Naive thymus-derived CD4-positive, alpha-beta T cell (primary cell): ENCODE measurements at regions not wholly inside any gene's neighbourhood (a gene's known extent, or its start where the extent isn't known, plus 50 kb on each side); places are given as distances from the start of the nearest gene placed in this dataset.

Experiments
- ATAC-seq: fragments of 150-1000 bp; cut with Tn5 transposase; 2 replicates; pipeline ENCODE4 v1.10.0; 2021; ENCODE audit warnings: mild to moderate bottlenecking, moderate library complexity
- CTCF ChIA-PET: fragments of 350-600 bp; sonication (Branson Sonifier 250); formaldehyde crosslinking; loops from one replicate; lab custom pipeline; 2021; ENCODE audit warnings: antibody characterized with exemption; lab: Charles Lee
- POLR2A ChIA-PET: fragments of 350-600 bp; sonication (Branson Sonifier 250); formaldehyde crosslinking; loops from one replicate; lab custom pipeline; 2021; ENCODE audit warnings: antibody characterized with exemption, inconsistent platforms; lab: Charles Lee
- DNase-seq, 9 donors: peaks; one replicate each; pipeline versions ENCODE4 v3.0.0 to v3.0.0-alpha.2; 2020 to 2022; ENCODE audit warnings: mixed read lengths in 1 of 9
- H3K27ac ChIP-seq: one replicate; pipeline ENCODE4 v1.7.0; 2013; ENCODE audit warnings: mild to moderate bottlenecking, low read depth, low read length, moderate library complexity
- H3K27me3 ChIP-seq, 2 donors: one replicate each; pipeline ENCODE4 v1.7.0; 2013; ENCODE audit warnings: low read length in 2 of 2, mild to moderate bottlenecking in 2 of 2, moderate library complexity in 2 of 2; ENCODE audit not compliant: control insufficient read depth in 2 of 2, insufficient read depth in 2 of 2
- H3K36me3 ChIP-seq, 3 experiments: 1 replicate in 2 of 3; 2 replicates in 1 of 3; pipeline ENCODE4 v1.7.0; 2013; ENCODE audit warnings: low read length in 3 of 3, mild to moderate bottlenecking in 3 of 3, moderate library complexity in 1 of 3; ENCODE audit not compliant: insufficient read depth in 3 of 3, control insufficient read depth in 2 of 3
- H3K4me1 ChIP-seq, 2 donors: one replicate each; pipeline ENCODE4 v1.7.0; 2013; ENCODE audit warnings: low read length in 2 of 2, mild to moderate bottlenecking in 2 of 2, moderate library complexity in 1 of 2; ENCODE audit not compliant: control insufficient read depth in 2 of 2, insufficient read depth in 2 of 2
- H3K4me3 ChIP-seq: 2 replicates; pipeline ENCODE4 v1.7.0; 2013; ENCODE audit warnings: mild to moderate bottlenecking, low read length
- H3K9me3 ChIP-seq, 3 experiments: 1 replicate in 2 of 3; 2 replicates in 1 of 3; pipeline ENCODE4 v1.7.0; 2013; ENCODE audit warnings: low read length in 3 of 3; ENCODE audit not compliant: control insufficient read depth in 2 of 3
- H3K27ac Mint-ChIP-seq, 9 donors: one replicate each; pipeline ENCODE4 v1.8.0; 2020 to 2022; ENCODE audit warnings: mixed read lengths in 9 of 9, mild to moderate bottlenecking in 8 of 9, moderate library complexity in 5 of 9, inconsistent platforms in 2 of 9
- H3K27me3 Mint-ChIP-seq, 5 donors: one replicate each; pipeline ENCODE4 v1.8.0; 2021 to 2022; ENCODE audit warnings: mixed read lengths in 5 of 5, mild to moderate bottlenecking in 1 of 5
- H3K36me3 Mint-ChIP-seq, 5 donors: one replicate each; pipeline ENCODE4 v1.8.0; 2020 to 2022; ENCODE audit warnings: mixed read lengths in 5 of 5, mild to moderate bottlenecking in 3 of 5, inconsistent platforms in 1 of 5
- H3K4me1 Mint-ChIP-seq, 7 donors: one replicate each; pipeline ENCODE4 v1.8.0; 2020 to 2022; ENCODE audit warnings: mixed read lengths in 7 of 7, mild to moderate bottlenecking in 3 of 7, inconsistent platforms in 1 of 7
- H3K4me3 Mint-ChIP-seq, 10 donors: one replicate each; pipeline ENCODE4 v1.8.0; 2020 to 2022; ENCODE audit warnings: mild to moderate bottlenecking in 10 of 10, mixed read lengths in 10 of 10, moderate library complexity in 6 of 10, inconsistent platforms in 2 of 10
- H3K9me3 Mint-ChIP-seq, 11 donors: one replicate each; pipeline ENCODE4 v1.8.0; 2020 to 2022; ENCODE audit warnings: mixed read lengths in 11 of 11, mild to moderate bottlenecking in 4 of 11, inconsistent platforms in 1 of 11, moderate library complexity in 1 of 11
- intact Hi-C, 2 donors: fragments of 100-400 bp; cut with micrococcal nuclease; formaldehyde crosslinking; loops; one replicate each; pipeline ENCODE4 v1.15.1; 2023

DNA sequence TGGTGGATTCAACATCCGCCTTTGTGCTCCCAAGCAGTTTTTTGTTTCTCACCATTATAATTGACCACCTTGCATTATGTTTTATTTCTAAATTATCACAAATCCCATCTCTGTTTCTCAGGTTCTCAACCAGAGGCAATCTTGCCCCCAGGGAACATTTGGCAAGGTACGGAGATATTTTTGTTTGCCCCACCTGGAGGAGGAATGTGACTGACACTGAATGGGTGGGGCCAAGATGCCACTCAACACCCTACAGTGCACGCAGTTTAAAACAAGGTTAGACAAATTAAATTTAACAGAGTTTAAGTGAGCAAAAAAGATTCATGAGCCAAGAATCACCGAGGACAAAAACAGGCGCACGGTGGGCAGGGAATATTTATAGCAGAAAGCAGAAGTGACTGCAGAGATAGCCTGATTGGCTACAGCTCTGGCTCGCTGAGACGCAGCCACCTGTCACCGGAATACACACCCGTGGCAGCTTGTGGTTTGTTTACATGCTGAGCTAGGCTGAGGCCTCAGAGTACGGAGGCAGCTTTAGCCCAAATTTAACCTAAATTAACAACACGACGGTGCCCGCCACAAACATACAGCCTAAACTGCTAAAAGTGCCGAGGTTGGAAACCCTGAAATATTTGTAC is 150.0 kb upstream of the ALKAL2 start:
- DNase-seq: peak; percentile 35 to 87 (median 80)
- peak overlapping the region; percentile 66 to 98 (median 95) for H3K27ac Mint-ChIP-seq
- H3K36me3 ChIP-seq: no peaks in the 10 kb centered on the region
- no peaks in the 10 kb centered on the region for H3K9me3 Mint-ChIP-seq
- peak; percentile 99 for ATAC-seq
- CTCF ChIA-PET: interaction anchor here (0.6 kb wide), 1 partner anchor 240 kb away, joined by 3 read pairs; no protein-coding TSS in a partner anchor
- POLR2A ChIA-PET: interaction anchor here (1.2 to 2.5 kb wide), 3 partner anchors 8 to 43 kb away, joined by 7 to 10 read pairs (median 7); no protein-coding TSS in a partner anchor
- intact Hi-C loops: loop anchor here (1.0 to 5.0 kb wide), 6 partner anchors 8 to 176 kb away; partner anchors contain the start of genes ACP1 (in 2 of the 2) and SH3YL1 (in 2 of the 2)
- H3K4me3 Mint-ChIP-seq: peak overlapping the region; percentile 72 to 93 (median 83)
- peak overlapping the region; percentile 52 for H3K27ac ChIP-seq
- no peaks in the 10 kb centered on the region for H3K36me3 Mint-ChIP-seq
- H3K27me3 Mint-ChIP-seq: peaks cover 0 to 2% (median 0%) of the 10 kb centered on the region in 5 donors
- peaks cover 14 to 31% (median 24%) of the 10 kb centered on the region in 7 donors for H3K4me1 Mint-ChIP-seq
- H3K27me3 ChIP-seq: no peaks in the 10 kb centered on the region
- peaks cover 18% of the 10 kb centered on the region in 2 donors for H3K4me1 ChIP-seq
- peak overlapping the region; percentile 47 for H3K4me3 ChIP-seq
- no peaks in the 10 kb centered on the region for H3K9me3 ChIP-seq

DNA sequence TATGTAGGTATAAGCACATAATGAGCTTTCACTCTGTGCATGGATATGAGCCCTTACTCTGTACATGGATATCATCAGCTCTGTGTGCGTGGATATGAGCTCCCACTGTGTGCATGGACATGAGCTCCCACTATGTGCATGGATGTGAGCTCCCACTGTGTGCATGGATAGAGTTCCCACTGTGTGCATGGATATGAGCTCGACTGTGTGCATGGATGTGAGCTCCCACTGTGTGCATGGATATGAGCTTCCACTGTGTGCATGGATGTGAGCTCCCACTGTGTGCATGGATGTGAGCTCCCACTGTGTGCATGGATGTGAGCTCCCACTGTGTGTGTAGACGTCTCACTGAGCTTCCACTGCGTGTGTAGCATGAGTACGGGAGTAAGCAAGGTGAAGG is 149.3 kb upstream of the ALKAL2 start:
- H3K4me1 Mint-ChIP-seq: peaks cover 14 to 31% (median 24%) of the 10 kb centered on the region in 7 donors
- DNase-seq (no peak), ATAC-seq (no peak)
- no peaks in the 10 kb centered on the region for H3K36me3 Mint-ChIP-seq
- CTCF ChIA-PET: interaction anchor here (0.6 to 1.0 kb wide), 2 partner anchors 201 to 1125 kb away, joined by 3 to 4 read pairs; no protein-coding TSS in a partner anchor
- H3K4me3 Mint-ChIP-seq: peak overlapping the region; percentile 72 to 93 (median 83)
- Histone ChIP-seq H3K36me3 (no peaks in the 10 kb centered on the region), H3K4me3 (peak overlapping the region; percentile 47), H3K27me3 (no peaks in the 10 kb centered on the region), H3K4me1 (peaks cover 18% of the 10 kb centered on the region in 2 donors), H3K9me3 (no peaks in the 10 kb centered on the region), H3K27ac (peak overlapping the region; percentile 52)
- no peaks in the 10 kb centered on the region for H3K9me3 Mint-ChIP-seq
- intact Hi-C loops: loop anchor here (1.0 to 5.0 kb wide), 2 partner anchors 43 to 175 kb away; partner anchors contain the start of genes ACP1 (in 1 of the 2) and SH3YL1 (in 1 of the 2)
- POLR2A ChIA-PET: interaction anchor here (0.6 to 2.5 kb wide), 3 partner anchors 15 to 257 kb away, joined by 3 to 10 read pairs (median 4); no protein-coding TSS in a partner anchor
- peak overlapping the region in 8 of 9 donors; percentile 66 to 98 (median 96) for H3K27ac Mint-ChIP-seq
- peaks cover 0 to 2% (median 0%) of the 10 kb centered on the region in 5 donors for H3K27me3 Mint-ChIP-seq

DNA sequence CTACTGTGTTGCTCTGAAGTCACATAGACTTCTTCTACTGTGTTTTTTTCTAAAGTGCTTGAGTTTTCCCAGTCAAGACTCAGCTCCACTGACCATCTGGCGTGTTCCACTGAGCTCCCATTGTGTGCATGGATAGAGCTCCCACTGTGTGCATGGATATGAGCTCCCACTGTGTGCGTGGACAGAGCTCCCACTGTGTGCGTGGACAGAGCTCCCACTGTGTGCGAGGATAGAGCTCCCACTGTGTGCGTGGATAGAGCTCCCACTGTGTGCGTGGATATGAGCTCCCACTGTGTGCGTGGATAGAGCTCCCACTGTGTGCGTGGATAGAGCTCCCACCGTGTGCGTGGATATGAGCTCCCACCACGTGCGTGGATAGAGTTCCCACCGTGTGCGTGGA is 148.3 kb upstream of the ALKAL2 start:
- peaks cover 0 to 2% (median 0%) of the 10 kb centered on the region in 5 donors for H3K27me3 Mint-ChIP-seq
- H3K4me1 Mint-ChIP-seq: peaks cover 14 to 31% (median 24%) of the 10 kb centered on the region in 7 donors
- no peak for ATAC-seq
- H3K9me3 ChIP-seq: no peaks in the 10 kb centered on the region
- H3K27ac Mint-ChIP-seq: no peak overlapping the region
- H3K4me3 ChIP-seq: no peak overlapping the region
- H3K27me3 ChIP-seq: no peaks in the 10 kb centered on the region
- no peak overlapping the region for H3K27ac ChIP-seq
- H3K36me3 ChIP-seq: no peaks in the 10 kb centered on the region
- no peak overlapping the region for H3K4me3 Mint-ChIP-seq
- intact Hi-C loops: loop anchor here in 1 of 2 donors (5.0 kb wide), 1 partner anchor 174 kb away; the partner anchor contains the start of genes ACP1 and SH3YL1
- no peak for DNase-seq
- ChIA-PET POLR2A (no interaction called here), CTCF (interaction anchor here (0.6 to 1.0 kb wide), 2 partner anchors 202 to 247 kb away, joined by 3 to 4 read pairs; no protein-coding TSS in a partner anchor)
- H3K4me1 ChIP-seq: peaks cover 18% of the 10 kb centered on the region in 2 donors
- H3K9me3 Mint-ChIP-seq: no peaks in the 10 kb centered on the region
- no peaks in the 10 kb centered on the region for H3K36me3 Mint-ChIP-seq

DNA sequence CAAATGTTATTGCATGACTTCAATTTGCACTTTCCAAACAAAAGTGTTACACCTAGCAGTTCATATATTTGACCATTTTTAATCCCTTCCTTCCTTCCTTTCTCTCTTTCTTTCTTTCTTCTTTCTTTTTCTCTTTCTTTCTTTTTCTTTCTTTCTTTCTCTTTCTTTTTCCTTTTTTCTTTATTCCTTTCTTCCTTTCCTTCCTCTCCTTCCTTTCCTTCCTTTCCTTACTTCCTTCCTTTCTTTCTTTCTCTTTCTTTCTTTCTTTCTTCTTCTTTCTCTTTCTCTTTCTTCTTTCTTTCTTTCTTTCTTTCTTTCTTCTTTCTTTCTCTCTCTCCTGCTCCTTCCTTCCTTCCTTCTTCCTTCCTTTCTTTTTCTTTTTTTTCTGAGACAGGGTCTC is 146.7 kb upstream of the ALKAL2 start:
- H3K36me3 Mint-ChIP-seq: no peaks in the 10 kb centered on the region
- H3K4me3 ChIP-seq: no peak overlapping the region
- H3K9me3 Mint-ChIP-seq: no peaks in the 10 kb centered on the region
- no peak overlapping the region for H3K27ac ChIP-seq
- H3K27me3 Mint-ChIP-seq: peaks cover 0 to 4% (median 0%) of the 10 kb centered on the region in 5 donors
- intact Hi-C loops: loop anchor here (5.0 kb wide), 3 partner anchors 172 to 257 kb away; partner anchors contain the start of genes TMEM18 (in 2 of the 2), ACP1 (in 1 of the 2) and SH3YL1 (in 1 of the 2)
- no peaks in the 10 kb centered on the region for H3K27me3 ChIP-seq
- DNase-seq (no peak), ATAC-seq (no peak)
- ChIA-PET CTCF (no interaction called here), POLR2A (no interaction called here)
- no peaks in the 10 kb centered on the region for H3K9me3 ChIP-seq
- H3K4me3 Mint-ChIP-seq: no peak overlapping the region
- H3K36me3 ChIP-seq: no peaks in the 10 kb centered on the region
- H3K27ac Mint-ChIP-seq: peak overlapping the region in 4 of 9 donors; percentile 9 to 64 (median 42)
- peaks cover 23 to 44% (median 40%) of the 10 kb centered on the region in 7 donors for H3K4me1 Mint-ChIP-seq
- H3K4me1 ChIP-seq: peaks cover 31% of the 10 kb centered on the region in 2 donors

DNA sequence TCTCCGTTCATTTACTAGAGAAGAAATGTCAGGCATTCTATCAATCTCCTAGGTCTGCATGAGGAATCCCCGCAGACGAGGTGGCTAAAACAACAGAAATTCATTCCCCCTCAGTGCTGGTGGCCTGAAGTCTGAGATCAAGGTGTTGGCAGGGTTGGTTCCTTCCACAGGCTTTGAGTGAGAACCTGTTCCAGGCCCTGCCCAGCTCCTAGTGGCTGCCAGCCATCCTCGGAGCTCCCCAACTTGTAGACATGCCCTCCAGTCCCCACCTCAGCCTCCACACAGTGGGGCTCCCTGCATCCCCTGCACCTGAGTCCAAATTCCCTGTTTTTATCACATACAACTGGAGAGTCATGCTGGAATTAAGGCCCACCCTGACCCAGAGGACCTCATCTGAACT is 145.3 kb upstream of the ALKAL2 start:
- Mint-ChIP-seq H3K27me3 (peaks cover 0 to 4% (median 0%) of the 10 kb centered on the region in 5 donors), H3K9me3 (no peaks in the 10 kb centered on the region), H3K4me1 (peaks cover 22 to 48% (median 39%) of the 10 kb centered on the region in 7 donors), H3K27ac (peak overlapping the region in 1 of 9 donors; percentile 69), H3K36me3 (peaks cover 0 to 4% (median 0%) of the 10 kb centered on the region in 5 donors), H3K4me3 (no peak overlapping the region)
- Histone ChIP-seq H3K9me3 (no peaks in the 10 kb centered on the region), H3K27ac (no peak overlapping the region), H3K4me3 (no peak overlapping the region), H3K4me1 (peaks cover 31 to 32% of the 10 kb centered on the region in 2 donors), H3K36me3 (no peaks in the 10 kb centered on the region), H3K27me3 (no peaks in the 10 kb centered on the region)
- DNase-seq (no peak), ATAC-seq (no peak)
- ChIA-PET POLR2A (no interaction called here), CTCF (no interaction called here)
- intact Hi-C loops: loop anchor here (5.0 kb wide), 2 partner anchors 244 to 256 kb away; partner anchors contain the start of gene TMEM18 (in 2 of the 2)

DNA sequence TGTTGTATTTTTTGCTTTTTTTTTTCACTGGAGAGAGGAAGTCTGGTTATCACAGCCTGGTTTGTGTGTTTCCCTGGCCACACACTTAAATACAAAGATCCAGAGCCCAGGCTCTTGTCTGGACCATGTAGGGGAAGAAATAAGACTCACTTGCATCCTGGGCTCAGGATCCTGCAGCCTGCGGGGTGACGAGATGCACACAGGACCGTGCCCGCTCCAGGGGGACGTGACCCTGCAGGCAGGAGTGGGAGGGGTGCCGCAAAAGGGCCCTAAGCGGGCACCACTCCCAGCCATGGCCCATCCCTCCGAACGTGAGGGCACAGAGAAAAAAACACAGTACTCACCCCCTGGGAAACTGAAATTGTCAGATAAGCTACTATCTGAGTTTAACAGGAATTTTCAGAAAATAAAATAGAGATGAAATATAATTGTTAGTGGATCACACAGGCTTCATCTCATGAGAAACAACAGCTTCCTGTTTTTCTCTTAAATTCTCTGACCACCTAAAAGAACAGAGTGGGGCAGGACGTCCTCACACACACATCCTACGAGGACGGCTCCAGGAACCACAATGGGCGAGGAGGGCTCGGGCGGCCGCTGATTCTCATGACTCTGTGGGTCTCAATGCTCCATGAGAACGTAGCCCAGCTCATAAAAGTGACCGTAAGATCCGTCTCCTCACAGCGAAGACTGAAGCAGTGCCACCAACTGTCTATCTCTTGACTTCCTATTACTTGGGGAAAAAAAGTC is 142.6 kb upstream of the ALKAL2 start:
- CTCF ChIA-PET: no interaction called here
- intact Hi-C loops: loop anchor here (1.0 to 5.0 kb wide), 4 partner anchors 8 to 253 kb away; partner anchors contain the start of gene TMEM18 (in 2 of the 2)

More for the DNA sequence above, 142.6 kb upstream of the ALKAL2 start:
- Histone ChIP-seq H3K4me3 (peak overlapping the region; percentile 56), H3K4me1 (peaks cover 19% of the 10 kb centered on the region in 2 donors), H3K9me3 (no peaks in the 10 kb centered on the region), H3K36me3 (no peaks in the 10 kb centered on the region), H3K27ac (no peak overlapping the region), H3K27me3 (no peaks in the 10 kb centered on the region)
- Mint-ChIP-seq H3K9me3 (no peaks in the 10 kb centered on the region), H3K36me3 (peaks cover 0 to 4% (median 0%) of the 10 kb centered on the region in 5 donors), H3K27me3 (peaks cover 0 to 4% (median 0%) of the 10 kb centered on the region in 5 donors), H3K4me1 (peaks cover 19 to 38% (median 27%) of the 10 kb centered on the region in 7 donors), H3K27ac (peak overlapping the region; percentile 57 to 96 (median 90)), H3K4me3 (peak overlapping the region; percentile 49 to 91 (median 80))
- ATAC-seq (peak; percentile 38), DNase-seq (peak in 3 of 9 donors; percentile 5 to 15 (median 8))
- POLR2A ChIA-PET: interaction anchor here (1.0 to 1.4 kb wide), 2 partner anchors 8 to 37 kb away, joined by 5 to 7 read pairs; no protein-coding TSS in a partner anchor
